AG04450 (cell line): ENCODE measurements at regions not wholly inside any gene's neighbourhood (a gene's known extent, or its start where the extent isn't known, plus 50 kb on each side); places are given as distances from the start of the nearest gene placed in this dataset.

ENCODE experiments used
- CTCF ChIA-PET: fragments of 300-600, 350-600 bp; formaldehyde crosslinking; extraction: SDS; loops from one replicate; lab custom pipeline; 2022; ENCODE audit warnings: antibody characterized with exemption, inconsistent platforms; lab: Charles Lee
- POLR2A ChIA-PET: fragments of 350-600 bp; formaldehyde crosslinking; extraction: SDS; loops from one replicate; lab custom pipeline; 2021; ENCODE audit warnings: antibody characterized with exemption, inconsistent platforms; lab: Yijun Ruan, JAX
- DNase-seq: peaks from one replicate; pipeline ENCODE4 v3.0.0-alpha.2; 2011; ENCODE audit warnings: low read depth, low spot score
- H3K27ac ChIP-seq: one replicate; pipeline ENCODE4 v1.5.1; 2012; ENCODE audit warnings: low read depth, low read length, control low read depth
- H3K27me3 ChIP-seq: one replicate; pipeline ENCODE4 v1.6.0; 2012; ENCODE audit warnings: low read length; ENCODE audit not compliant: control insufficient read depth, insufficient read depth
- H3K4me3 ChIP-seq: 2 replicates; pipeline ENCODE4 v1.5.1; 2011; ENCODE audit warnings: mild to moderate bottlenecking, low read depth, low read length, control low read depth
- H3K9me3 ChIP-seq: 2 replicates; pipeline ENCODE4 v1.5.1; 2012; ENCODE audit warnings: low read length; ENCODE audit not compliant: control insufficient read depth, insufficient read depth
- TF ChIP-seq, protein P1 (sequence below): IDR thresholded peaks from 2 replicates; pipeline ENCODE4 v1.5.1; 2011; ENCODE audit warnings: low read depth, low read length, control low read depth, inconsistent platforms

DNA sequence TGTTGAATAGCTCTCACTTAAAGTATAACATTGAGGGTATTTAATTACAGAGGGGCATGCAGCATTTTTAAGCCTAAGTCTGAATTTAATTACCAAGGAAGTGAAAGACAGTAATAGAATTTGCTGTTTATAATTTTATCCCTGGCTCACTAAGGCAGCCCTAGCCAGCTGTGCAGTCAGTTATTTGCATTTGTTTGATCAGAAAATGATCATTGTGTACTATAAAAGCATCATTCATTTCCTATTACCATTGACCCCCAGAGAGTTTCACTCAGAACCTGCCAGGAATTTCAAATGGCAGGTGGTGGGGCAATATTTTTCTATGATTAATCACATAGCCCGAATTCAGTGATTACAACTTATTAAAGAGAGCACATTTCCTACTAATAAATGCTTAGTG lies 277.1 kb upstream of the KAZN start:
- POLR2A ChIA-PET, result no interaction called here
- TF ChIP-seq, protein P1, sequence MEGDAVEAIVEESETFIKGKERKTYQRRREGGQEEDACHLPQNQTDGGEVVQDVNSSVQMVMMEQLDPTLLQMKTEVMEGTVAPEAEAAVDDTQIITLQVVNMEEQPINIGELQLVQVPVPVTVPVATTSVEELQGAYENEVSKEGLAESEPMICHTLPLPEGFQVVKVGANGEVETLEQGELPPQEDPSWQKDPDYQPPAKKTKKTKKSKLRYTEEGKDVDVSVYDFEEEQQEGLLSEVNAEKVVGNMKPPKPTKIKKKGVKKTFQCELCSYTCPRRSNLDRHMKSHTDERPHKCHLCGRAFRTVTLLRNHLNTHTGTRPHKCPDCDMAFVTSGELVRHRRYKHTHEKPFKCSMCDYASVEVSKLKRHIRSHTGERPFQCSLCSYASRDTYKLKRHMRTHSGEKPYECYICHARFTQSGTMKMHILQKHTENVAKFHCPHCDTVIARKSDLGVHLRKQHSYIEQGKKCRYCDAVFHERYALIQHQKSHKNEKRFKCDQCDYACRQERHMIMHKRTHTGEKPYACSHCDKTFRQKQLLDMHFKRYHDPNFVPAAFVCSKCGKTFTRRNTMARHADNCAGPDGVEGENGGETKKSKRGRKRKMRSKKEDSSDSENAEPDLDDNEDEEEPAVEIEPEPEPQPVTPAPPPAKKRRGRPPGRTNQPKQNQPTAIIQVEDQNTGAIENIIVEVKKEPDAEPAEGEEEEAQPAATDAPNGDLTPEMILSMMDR, result no peak
- no peak overlapping the region for H3K4me3 ChIP-seq
- DNase-seq, result no peak
- CTCF ChIA-PET, result no interaction called here
- H3K27me3 ChIP-seq, result no peaks in the 10 kb centered on the region
- H3K9me3 ChIP-seq, result no peaks in the 10 kb centered on the region
- H3K27ac ChIP-seq, result no peak overlapping the region

DNA sequence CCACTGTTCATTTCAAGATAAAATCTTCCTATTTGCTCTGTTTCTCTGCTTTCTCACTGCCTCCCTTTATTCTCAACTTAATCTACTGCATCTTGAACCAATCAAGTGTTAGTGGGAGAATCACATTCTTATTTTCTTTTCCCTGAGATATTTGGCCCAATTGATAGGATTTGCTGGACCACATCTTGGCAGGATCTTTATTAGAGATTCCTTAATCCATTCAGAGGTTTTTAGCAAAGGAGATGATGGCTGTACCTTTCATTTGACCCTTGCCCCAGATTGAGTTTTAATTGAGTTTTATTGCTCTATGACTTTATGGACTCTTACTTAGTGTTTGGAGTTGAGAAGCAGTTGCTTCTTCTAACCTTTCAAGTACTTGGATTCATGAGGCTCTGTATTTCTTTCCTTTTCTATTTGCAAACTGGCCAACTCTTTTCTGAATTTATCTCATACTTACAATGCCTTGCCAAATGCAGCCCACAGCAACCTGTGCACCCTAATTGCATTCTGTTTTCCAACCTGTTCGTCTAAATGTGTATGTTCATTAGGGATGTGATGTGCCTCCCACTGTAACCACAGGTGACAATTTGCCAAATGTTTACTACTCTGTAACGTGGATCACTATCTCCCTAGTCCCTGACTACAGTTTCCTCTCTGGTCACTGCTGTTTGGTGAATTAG lies 274.8 kb upstream of the KAZN start:
- ChIA-PET CTCF (no interaction called here), POLR2A (no interaction called here)
- H3K4me3 ChIP-seq, result no peak overlapping the region
- TF ChIP-seq, protein P1, result no peak
- no peaks in the 10 kb centered on the region for H3K27me3 ChIP-seq
- no peaks in the 10 kb centered on the region; the same call in 1 of the 2 replicates for H3K9me3 ChIP-seq
- DNase-seq, result no peak
- H3K27ac ChIP-seq, result no peak overlapping the region

DNA sequence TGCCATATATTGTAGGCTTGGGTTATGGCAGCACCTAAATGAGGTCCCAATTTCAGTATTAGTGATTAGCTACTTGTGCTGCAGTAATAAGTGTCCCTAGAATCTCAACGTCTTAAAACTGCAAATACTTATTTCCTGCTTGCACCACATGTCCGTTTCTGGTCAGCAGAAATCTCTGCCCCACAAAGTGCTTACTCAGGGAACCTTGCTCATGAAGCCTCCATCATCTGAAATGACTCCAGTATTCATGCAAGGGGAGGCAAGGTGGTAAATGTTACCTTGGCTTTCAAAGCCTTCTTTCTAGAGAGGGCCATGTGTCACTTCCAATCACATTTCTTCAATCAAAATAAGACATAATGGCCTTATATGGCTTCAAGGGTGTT lies 274.2 kb upstream of the KAZN start:
- POLR2A ChIA-PET, result no interaction called here
- DNase-seq, result no peak
- TF ChIP-seq, protein P1, result no peak
- CTCF ChIA-PET, result no interaction called here
- H3K27me3 ChIP-seq, result no peaks in the 10 kb centered on the region
- H3K9me3 ChIP-seq, result no peaks in the 10 kb centered on the region; the same call in 1 of the 2 replicates
- no peak overlapping the region for H3K27ac ChIP-seq
- no peak overlapping the region for H3K4me3 ChIP-seq

DNA sequence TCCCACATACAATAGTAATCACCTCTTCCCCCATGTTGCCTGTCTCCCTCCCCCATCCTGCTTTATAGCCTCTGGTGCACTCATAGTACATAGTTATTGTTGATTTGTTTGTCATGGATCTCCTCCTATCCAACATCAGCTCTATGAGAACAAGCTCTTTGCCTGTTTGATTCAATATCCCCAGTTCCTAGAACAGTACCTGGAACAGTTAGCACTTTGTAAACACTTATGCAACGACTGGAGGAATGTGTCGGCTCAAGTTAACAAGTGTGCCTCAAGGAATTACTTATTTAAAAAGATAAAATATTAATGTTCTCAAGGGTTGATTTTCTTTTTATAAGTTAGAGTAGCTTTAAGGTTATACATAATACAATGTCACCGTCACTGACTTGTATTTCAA lies 271.6 kb upstream of the KAZN start:
- Histone ChIP-seq H3K4me3 (no peak overlapping the region), H3K9me3 (no peaks in the 10 kb centered on the region; the same call in 1 of the 2 replicates), H3K27ac (no peak overlapping the region), H3K27me3 (no peaks in the 10 kb centered on the region)
- POLR2A ChIA-PET, result no interaction called here
- CTCF ChIA-PET, result no interaction called here
- TF ChIP-seq, protein P1, result no peak
- no peak for DNase-seq

DNA sequence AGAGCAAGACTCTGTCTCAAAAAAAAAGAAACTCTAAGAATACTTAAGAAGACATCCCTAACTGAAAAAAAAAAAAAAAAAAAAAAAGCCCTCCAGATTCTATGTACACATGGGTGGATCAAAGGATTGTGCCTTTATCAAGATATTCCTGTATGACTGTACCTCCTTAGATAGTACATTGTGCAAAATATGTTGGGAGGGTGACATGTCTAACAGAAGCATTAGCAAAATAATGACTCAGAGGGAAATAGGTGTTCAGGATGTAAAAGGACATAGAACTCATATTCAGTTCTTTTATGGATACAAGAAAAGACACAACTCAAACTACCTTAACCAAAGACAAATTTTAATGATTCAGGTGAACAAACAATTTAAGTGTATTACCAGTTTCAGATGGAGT lies 269.8 kb upstream of the KAZN start:
- Histone ChIP-seq H3K27me3 (no peaks in the 10 kb centered on the region), H3K9me3 (no peaks in the 10 kb centered on the region; the same call in 1 of the 2 replicates), H3K4me3 (no peak overlapping the region), H3K27ac (no peak overlapping the region)
- ChIA-PET CTCF (no interaction called here), POLR2A (no interaction called here)
- TF ChIP-seq, protein P1, result no peak
- DNase-seq, result no peak
